ENCODE measurements at regions not wholly inside any gene's neighbourhood (a gene's known extent, or its start where the extent isn't known, plus 50 kb on each side); places are given as distances from the start of the nearest gene placed in this dataset.

- Histone ChIP-seq H3K36me3 (no peaks in the 10 kb centered on the region), H3K4me1 (peaks cover 0 to 42% (median 4%) of the 10 kb centered on the region in 4 donors), H3K27me3 (no peaks in the 10 kb centered on the region), H3K9me3 (no peaks in the 10 kb centered on the region), H3K4me3 (no peak overlapping the region), H3K27ac (no peak overlapping the region)
- TF ChIP-seq CTCF (IDR thresholded peaks at IDR 0.05) = no peak
- TF ChIP-seq EP300 (IDR thresholded peaks at IDR 0.05) = no peak
- no peak for TF ChIP-seq POLR2A (IDR thresholded peaks at IDR 0.05)
- no peak for DNase-seq (ENCODE audit: low spot score in 2 of 2)
- WGBS, 2 donors = 85 to 86% methylated on average over 2 of the region's 2 CpGs
Measured at GRCh38 chr21:35855484-35855883, 204.8 kb downstream of the SETD4 start.

GRCh38 chr21:35854281-35854680 is 206.0 kb downstream of the SETD4 start:
- Histone ChIP-seq H3K27me3 (no peaks in the 10 kb centered on the region), H3K27ac (no peak overlapping the region)
- 93 to 95% methylated on average over 7 of the region's 7 CpGs for WGBS, 2 donors

GRCh38 chr21:35853321-35854239 is 206.7 kb downstream of the SETD4 start:
- 81 to 83% methylated on average over 9 of the region's 9 CpGs for WGBS, 2 donors
- Histone ChIP-seq H3K4me1 (peaks cover 0 to 55% (median 5%) of the 10 kb centered on the region in 4 donors), H3K36me3 (no peaks in the 10 kb centered on the region), H3K27ac (peak overlapping the region in 2 of 4 donors; percentile 18 to 26), H3K9me3 (no peaks in the 10 kb centered on the region), H3K27me3 (no peaks in the 10 kb centered on the region), H3K4me3 (no peak overlapping the region)
- no peak for TF ChIP-seq CTCF (IDR thresholded peaks at IDR 0.05)
- DNase-seq (ENCODE audit: low spot score in 2 of 2) = no peak

More at GRCh38 chr21:35854281-35854680, 206.0 kb downstream of the SETD4 start:
- no peak overlapping the region for H3K4me3 ChIP-seq
- H3K36me3 ChIP-seq = no peaks in the 10 kb centered on the region
- no peak for DNase-seq (ENCODE audit: low spot score in 2 of 2)
- H3K4me1 ChIP-seq = peaks cover 0 to 51% (median 5%) of the 10 kb centered on the region in 4 donors
- no peaks in the 10 kb centered on the region for H3K9me3 ChIP-seq
- no peak for TF ChIP-seq EP300 (IDR thresholded peaks at IDR 0.05)
- TF ChIP-seq CTCF (IDR thresholded peaks at IDR 0.05) = no peak
- TF ChIP-seq POLR2A (IDR thresholded peaks at IDR 0.05) = no peak

GRCh38 chr21:35852820-35853219 is 207.5 kb downstream of the SETD4 start:
- H3K27ac ChIP-seq = peak overlapping the region in 2 of 4 donors; percentile 18 to 26
- DNase-seq (ENCODE audit: low spot score in 2 of 2) = no peak

GRCh38 chr21:35850542-35851103 is 209.7 kb downstream of the SETD4 start:
- DNase-seq (ENCODE audit: low spot score in 2 of 2) = no peak
- no peak for TF ChIP-seq EP300 (IDR thresholded peaks at IDR 0.05)
- TF ChIP-seq CTCF (IDR thresholded peaks at IDR 0.05) = no peak
- TF ChIP-seq POLR2A (IDR thresholded peaks at IDR 0.05) = no peak
- Histone ChIP-seq H3K36me3 (no peaks in the 10 kb centered on the region), H3K27me3 (no peaks in the 10 kb centered on the region), H3K9me3 (no peaks in the 10 kb centered on the region), H3K27ac (peak overlapping the region in 2 of 4 donors; percentile 67 to 79), H3K4me1 (peaks cover 0 to 52% (median 5%) of the 10 kb centered on the region in 4 donors), H3K4me3 (peak overlapping the region in 1 of 4 donors; percentile 25)
- 62 to 76% methylated on average over 8 to 9 of the region's 9 CpGs for WGBS, 2 donors

More at GRCh38 chr21:35852820-35853219, 207.5 kb downstream of the SETD4 start:
- Histone ChIP-seq H3K36me3 (no peaks in the 10 kb centered on the region), H3K4me3 (no peak overlapping the region), H3K4me1 (peaks cover 0 to 52% (median 5%) of the 10 kb centered on the region in 4 donors), H3K9me3 (no peaks in the 10 kb centered on the region), H3K27me3 (no peaks in the 10 kb centered on the region)
- 68 to 70% methylated on average over 2 of the region's 2 CpGs for WGBS, 2 donors
- TF ChIP-seq POLR2A (IDR thresholded peaks at IDR 0.05) = no peak

All from tibial nerve (tissue), 4 donors.